Sciatic nerve (tissue), 2 donors: ENCODE measurements at regions not wholly inside any gene's neighbourhood (a gene's known extent, or its start where the extent isn't known, plus 50 kb on each side); places are given as distances from the start of the nearest gene placed in this dataset.
"Not testable (repeated sequence)": the region's sequence is repeated elsewhere in the genome, so short reads cannot be mapped to it uniquely, and the experiment has no call there.

Experiments
- ATAC-seq: fragments of 200-7000 bp; cut with Tn5 transposase; one replicate; pipeline ENCODE4 v1.9.1; 2020; ENCODE audit warnings: mild to moderate bottlenecking, moderate library complexity
- DNase-seq: peaks from one replicate; pipeline ENCODE4 v3.0.0-alpha.2; 2020; ENCODE audit warnings: low spot score
- intact Hi-C: fragments of 100-400 bp; cut with DNase I; formaldehyde crosslinking; loops from one replicate; pipeline ENCODE4 v1.14.2; 2022
- donor health status: DM: no; HTN: no; CAD: no.
- donor health status: DM: no; HTN: no; CAD: no.

- DNase-seq (no peak), ATAC-seq (no peak)
- intact Hi-C loops = no loop called here
Observed at GRCh38 chr6:122207794-122208193, 191.7 kb upstream of the HSF2 start.

- DNase-seq (no peak), ATAC-seq (no peak)
- intact Hi-C loops = no loop called here
Observed at GRCh38 chr6:122214605-122215318, 184.7 kb upstream of the HSF2 start.

GRCh38 chr6:122220254-122220653 is 179.2 kb upstream of the HSF2 start:
- intact Hi-C loops = no loop called here
- no peak for DNase-seq
- ATAC-seq = no peak

GRCh38 chr6:122222761-122223160 is 176.7 kb upstream of the HSF2 start:
- ATAC-seq (no peak), DNase-seq (no peak)
- intact Hi-C loops = no loop called here

- DNase-seq = no peak
- ATAC-seq = no peak
- intact Hi-C loops = no loop called here
Observed at GRCh38 chr6:122223251-122223650, 176.2 kb upstream of the HSF2 start.

GRCh38 chr6:122238861-122239260 is 160.6 kb upstream of the HSF2 start:
- ATAC-seq = no peak
- intact Hi-C loops = no loop called here

GRCh38 chr6:122246906-122247658 is 152.4 kb upstream of the HSF2 start:
- intact Hi-C loops = no loop called here
- DNase-seq = no peak
- ATAC-seq = no peak

More at GRCh38 chr6:122238861-122239260, 160.6 kb upstream of the HSF2 start:
- no peak for DNase-seq

- peak; percentile 36 for ATAC-seq
- DNase-seq = no peak
- intact Hi-C loops = no loop called here
Observed at GRCh38 chr6:122248001-122248669, 151.3 kb upstream of the HSF2 start.

GRCh38 chr6:122248844-122249243 is 150.6 kb upstream of the HSF2 start:
- no peak for ATAC-seq
- no peak for DNase-seq
- intact Hi-C loops = no loop called here

GRCh38 chr6:122258839-122259238 is 140.6 kb upstream of the HSF2 start:
- no peak for DNase-seq
- intact Hi-C loops = no loop called here
- ATAC-seq = no peak

- DNase-seq (no peak), ATAC-seq (no peak)
- intact Hi-C loops = no loop called here
Observed at GRCh38 chr6:122264557-122264956, 134.9 kb upstream of the HSF2 start.

- ATAC-seq = no peak
- DNase-seq = no peak
- intact Hi-C loops = no loop called here
Observed at GRCh38 chr6:122265755-122266154, 133.7 kb upstream of the HSF2 start.

- no peak for ATAC-seq
- no peak for DNase-seq
- intact Hi-C loops = no loop called here
Observed at GRCh38 chr6:122268394-122268793, 131.1 kb upstream of the HSF2 start.

GRCh38 chr6:122276637-122277036 is 122.8 kb upstream of the HSF2 start:
- intact Hi-C loops = no loop called here

GRCh38 chr6:122280105-122281021 is 119.1 kb upstream of the HSF2 start:
- not testable (repeated sequence) for DNase-seq

More at GRCh38 chr6:122276637-122277036, 122.8 kb upstream of the HSF2 start:
- ATAC-seq = no peak
- DNase-seq = no peak

GRCh38 chr6:122283884-122284283 is 115.6 kb upstream of the HSF2 start:
- DNase-seq = no peak
- ATAC-seq = no peak
- intact Hi-C loops = no loop called here

More at GRCh38 chr6:122280105-122281021, 119.1 kb upstream of the HSF2 start:
- intact Hi-C loops, ATAC-seq: not testable (repeated sequence)

- ATAC-seq (peak; percentile 27), DNase-seq (no peak)
- intact Hi-C loops = no loop called here
Observed at GRCh38 chr6:122284848-122285247, 114.6 kb upstream of the HSF2 start.

GRCh38 chr6:122285292-122285913 is 114.0 kb upstream of the HSF2 start:
- DNase-seq (no peak), ATAC-seq (peak; percentile 93)
- intact Hi-C loops = no loop called here
